Iris pigment epithelial cell (primary cell): ENCODE measurements at regions not wholly inside any gene's neighbourhood (a gene's known extent, or its start where the extent isn't known, plus 50 kb on each side); places are given as distances from the start of the nearest gene placed in this dataset.

Experiments
- DNase-seq: peaks from one replicate; pipeline ENCODE4 v3.0.0-alpha.2; 2011; ENCODE audit warnings: low read depth

- no peak for DNase-seq
Measured at GRCh38 chr11:119547511-119547910, 124.5 kb upstream of the THY1 start.

GRCh38 chr11:119545978-119546915, 123.3 kb upstream of the THY1 start:
- DNase-seq, result no peak

GRCh38 chr11:119540370-119541125, 117.6 kb upstream of the THY1 start:
- DNase-seq, result no peak

- DNase-seq, result no peak
Measured at GRCh38 chr11:119539583-119539982, 116.6 kb upstream of the THY1 start.

GRCh38 chr11:119538753-119539152, 115.8 kb upstream of the THY1 start:
- peak; percentile 12 for DNase-seq

GRCh38 chr11:119537306-119538253, 114.6 kb upstream of the THY1 start:
- DNase-seq, result no peak

GRCh38 chr11:119536801-119537200, 113.8 kb upstream of the THY1 start:
- DNase-seq, result no peak

GRCh38 chr11:119533921-119534736, 111.2 kb upstream of the THY1 start:
- peak; percentile 56 for DNase-seq

- no peak for DNase-seq
Measured at GRCh38 chr11:119533462-119533861, 110.5 kb upstream of the THY1 start.

GRCh38 chr11:119532551-119532950, 109.6 kb upstream of the THY1 start:
- no peak for DNase-seq

GRCh38 chr11:119531623-119532022, 108.7 kb upstream of the THY1 start:
- DNase-seq, result no peak

GRCh38 chr11:119531056-119531455, 108.1 kb upstream of the THY1 start:
- DNase-seq, result no peak

GRCh38 chr11:119530509-119530908, 107.5 kb upstream of the THY1 start:
- no peak for DNase-seq

- DNase-seq, result no peak
Measured at GRCh38 chr11:119529936-119530335, 107.0 kb upstream of the THY1 start.

GRCh38 chr11:119529063-119529845, 106.3 kb upstream of the THY1 start:
- DNase-seq, result no peak

- no peak for DNase-seq
Measured at GRCh38 chr11:119525867-119526196, 102.9 kb upstream of the THY1 start.

- no peak for DNase-seq
Measured at GRCh38 chr11:119525180-119525866, 102.4 kb upstream of the THY1 start.

- no peak for DNase-seq
Measured at GRCh38 chr11:119523539-119524157, 100.7 kb upstream of the THY1 start.

- no peak for DNase-seq
Measured at GRCh38 chr11:119522609-119523008, 99.6 kb upstream of the THY1 start.
